Gastroesophageal sphincter (tissue), 4 donors: ENCODE measurements at regions not wholly inside any gene's neighbourhood (a gene's known extent, or its start where the extent isn't known, plus 50 kb on each side); places are given as distances from the start of the nearest gene placed in this dataset.
"Not testable (repeated sequence)": the region's sequence is repeated elsewhere in the genome, so short reads cannot be mapped to it uniquely, and the experiment has no call there.

Experiments
- ATAC-seq: fragments of 150-250 bp; one replicate; pipeline ENCODE4 v1.9.1; 2016; ENCODE audit warnings: mild to moderate bottlenecking, moderate library complexity
- H3K27ac ChIP-seq, 4 donors: fragments of 200-600 bp; sonication (generic) in 3 of 4; 1 replicate in 3 of 4; 2 replicates in 1 of 4; pipeline ENCODE4 v1.5.1; 2016 to 2019
- H3K27me3 ChIP-seq: fragments of 200-600 bp; sonication (generic); one replicate; pipeline ENCODE4 v1.5.1; 2019
- H3K36me3 ChIP-seq, 2 donors: fragments of 200-600 bp; sonication (generic); one replicate each; pipeline ENCODE4 v1.5.1; 2019; ENCODE audit warnings: control low read depth in 1 of 2
- H3K4me1 ChIP-seq, 3 donors: fragments of 200-600 bp; sonication (generic); 1 replicate in 2 of 3; 2 replicates in 1 of 3; pipeline ENCODE4 v1.5.1; 2016 to 2019; ENCODE audit warnings: control low read depth in 2 of 3
- H3K4me3 ChIP-seq, 2 donors: fragments of 200-600 bp; sonication (generic); one replicate each; pipeline ENCODE4 v1.5.1; 2019; ENCODE audit warnings: mild to moderate bottlenecking in 1 of 2, moderate library complexity in 1 of 2
- H3K9me3 ChIP-seq, 3 donors: fragments of 200-600 bp; sonication (generic); one replicate each; pipeline ENCODE4 v1.5.1; 2017 to 2019; ENCODE audit warnings: control low read depth in 2 of 3
- EP300 ChIP-seq: sonication (generic); formaldehyde crosslinking; IDR thresholded peaks from one replicate; pipeline ENCODE4 v1.6.1; 2017; ENCODE audit warnings: antibody characterized with exemption, mild to moderate bottlenecking
- POLR2A ChIP-seq, 2 donors: fragments of 450-650 bp; IDR thresholded peaks; one replicate each; pipeline ENCODE4 v1.6.1; 2017; ENCODE audit warnings: antibody characterized with exemption in 2 of 2, mild to moderate bottlenecking in 2 of 2, moderate library complexity in 1 of 2
- POLR2AphosphoS5 ChIP-seq: sonication (generic); formaldehyde crosslinking; IDR thresholded peaks from one replicate; pipeline ENCODE4 v1.6.1; 2017; ENCODE audit warnings: antibody characterized with exemption
- WGBS, 2 donors: methylation state at CpG; one replicate each; pipeline ENCODE4 v1.1.5; 2018; ENCODE audit warnings: low coverage in 1 of 2; 5-methylcytosine and 5-hydroxymethylcytosine counted together
- TF ChIP-seq, protein P1 (sequence below), 4 experiments: fragments of 200-600 bp in 2 of 4; fragments of 450-650 bp in 2 of 4; sonication (generic) in 1 of 4; IDR thresholded peaks; one replicate each; pipeline ENCODE4 v1.5.1; 2017 to 2019; ENCODE audit warnings: antibody characterized with exemption in 4 of 4, mild to moderate bottlenecking in 2 of 4, moderate library complexity in 2 of 4

DNA sequence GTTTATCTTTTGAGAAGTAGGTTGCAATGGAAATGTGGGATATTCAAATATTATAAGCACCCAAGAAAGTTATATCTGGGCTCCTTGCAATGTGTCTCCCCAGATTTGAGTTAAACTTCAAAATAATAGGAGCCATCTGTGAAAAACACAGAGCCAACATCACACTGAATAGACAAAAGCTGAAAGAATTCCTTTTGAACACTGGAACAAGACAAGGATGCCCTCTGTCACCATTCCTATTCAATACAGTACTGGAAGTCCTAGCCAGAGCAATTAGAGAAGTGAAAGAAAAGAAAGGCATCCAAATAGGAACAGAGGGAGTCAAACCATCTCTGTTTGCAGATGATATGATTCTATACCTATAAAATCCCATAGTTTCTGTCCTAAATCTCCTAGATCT is 114.3 kb upstream of the IL1RAPL1 start:
- Histone ChIP-seq H3K27ac (no peak overlapping the region), H3K9me3 (no peaks in the 10 kb centered on the region), H3K27me3 (no peaks in the 10 kb centered on the region), H3K4me3 (no peak overlapping the region), H3K4me1 (no peaks in the 10 kb centered on the region), H3K36me3 (no peaks in the 10 kb centered on the region)
- ATAC-seq: no peak
- TF ChIP-seq EP300 (no peak), POLR2A (IDR thresholded peaks at IDR 0.05) (no peak), POLR2AphosphoS5 (no peak)
- TF ChIP-seq, protein P1, sequence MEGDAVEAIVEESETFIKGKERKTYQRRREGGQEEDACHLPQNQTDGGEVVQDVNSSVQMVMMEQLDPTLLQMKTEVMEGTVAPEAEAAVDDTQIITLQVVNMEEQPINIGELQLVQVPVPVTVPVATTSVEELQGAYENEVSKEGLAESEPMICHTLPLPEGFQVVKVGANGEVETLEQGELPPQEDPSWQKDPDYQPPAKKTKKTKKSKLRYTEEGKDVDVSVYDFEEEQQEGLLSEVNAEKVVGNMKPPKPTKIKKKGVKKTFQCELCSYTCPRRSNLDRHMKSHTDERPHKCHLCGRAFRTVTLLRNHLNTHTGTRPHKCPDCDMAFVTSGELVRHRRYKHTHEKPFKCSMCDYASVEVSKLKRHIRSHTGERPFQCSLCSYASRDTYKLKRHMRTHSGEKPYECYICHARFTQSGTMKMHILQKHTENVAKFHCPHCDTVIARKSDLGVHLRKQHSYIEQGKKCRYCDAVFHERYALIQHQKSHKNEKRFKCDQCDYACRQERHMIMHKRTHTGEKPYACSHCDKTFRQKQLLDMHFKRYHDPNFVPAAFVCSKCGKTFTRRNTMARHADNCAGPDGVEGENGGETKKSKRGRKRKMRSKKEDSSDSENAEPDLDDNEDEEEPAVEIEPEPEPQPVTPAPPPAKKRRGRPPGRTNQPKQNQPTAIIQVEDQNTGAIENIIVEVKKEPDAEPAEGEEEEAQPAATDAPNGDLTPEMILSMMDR (IDR thresholded peaks at IDR 0.05): no peak

DNA sequence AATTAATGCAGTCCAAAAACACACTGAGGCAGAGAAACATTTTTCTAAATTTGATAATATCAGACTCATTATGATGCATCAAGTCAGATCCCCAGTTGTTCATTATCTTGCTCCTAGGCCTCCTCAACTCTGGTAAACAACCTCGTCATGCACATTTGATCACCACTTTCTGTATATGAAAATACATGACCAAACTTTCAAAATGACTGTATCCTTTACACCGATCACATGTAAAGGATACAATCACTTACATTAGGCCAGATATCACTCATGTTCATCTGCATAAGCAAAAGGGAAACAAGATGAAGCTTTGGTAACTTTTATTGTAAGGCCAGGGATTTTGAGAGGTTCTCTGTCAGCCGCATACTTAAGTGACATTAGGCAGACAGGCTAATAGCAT is 99.4 kb upstream of the IL1RAPL1 start:
- Histone ChIP-seq H3K4me1 (no peaks in the 10 kb centered on the region), H3K27me3 (no peaks in the 10 kb centered on the region), H3K4me3 (no peak overlapping the region), H3K36me3 (no peaks in the 10 kb centered on the region), H3K9me3 (no peaks in the 10 kb centered on the region), H3K27ac (no peak overlapping the region)
- TF ChIP-seq POLR2AphosphoS5 (no peak), EP300 (no peak)
- WGBS, 2 donors: 77 to 81% methylated on average over 2 to 3 of the region's 3 CpGs
- ATAC-seq: no peak

DNA sequence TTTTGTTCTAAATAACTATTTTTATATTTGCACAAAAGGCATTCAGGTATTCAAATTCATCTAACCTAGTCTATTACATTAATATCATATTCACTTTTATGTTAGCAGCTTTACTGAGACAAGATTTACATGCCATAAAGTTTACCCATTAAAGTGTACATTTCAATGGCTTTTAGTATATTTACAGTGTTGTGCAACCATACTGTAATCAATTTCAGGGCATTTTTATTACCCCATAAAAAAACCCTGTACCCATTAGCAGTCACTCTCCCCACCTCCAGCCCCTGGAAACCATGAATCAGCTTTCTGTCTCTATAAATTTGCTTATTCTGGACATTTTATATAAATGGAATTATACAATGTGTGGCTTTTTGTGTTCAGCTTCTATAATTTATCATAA is 95.9 kb upstream of the IL1RAPL1 start:
- H3K27me3 ChIP-seq: no peaks in the 10 kb centered on the region
- no peaks in the 10 kb centered on the region for H3K9me3 ChIP-seq
- H3K36me3 ChIP-seq: no peaks in the 10 kb centered on the region
- no peaks in the 10 kb centered on the region for H3K4me1 ChIP-seq
- H3K27ac ChIP-seq: no peak overlapping the region
- ATAC-seq: no peak
- H3K4me3 ChIP-seq: no peak overlapping the region
- no peak for TF ChIP-seq POLR2A (IDR thresholded peaks at IDR 0.05)
- TF ChIP-seq, protein P1 (IDR thresholded peaks at IDR 0.05): no peak
- no peak for TF ChIP-seq POLR2AphosphoS5
- no peak for TF ChIP-seq EP300

DNA sequence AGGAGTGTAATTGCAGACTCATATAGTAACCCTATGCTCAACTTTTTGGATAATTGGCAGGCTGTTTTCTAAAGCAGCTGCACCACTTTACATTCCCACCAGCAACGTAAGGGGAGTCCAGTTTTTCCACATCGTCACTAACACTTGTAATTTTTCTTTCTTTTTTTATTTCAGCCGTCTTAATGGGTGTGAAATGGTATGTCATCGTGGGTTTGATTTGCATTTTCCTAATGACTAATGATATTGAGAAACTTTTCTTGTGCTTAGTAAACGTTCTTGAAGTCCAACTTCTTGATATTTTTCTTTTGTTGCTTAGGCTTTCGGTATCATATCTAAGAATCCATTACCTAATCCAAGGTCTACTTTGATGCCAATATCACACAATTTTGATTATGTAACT is 95.3 kb upstream of the IL1RAPL1 start:
- no peak for TF ChIP-seq POLR2AphosphoS5
- no peak for TF ChIP-seq EP300
- no peak for TF ChIP-seq POLR2A (IDR thresholded peaks at IDR 0.05)
- TF ChIP-seq, protein P1 (IDR thresholded peaks at IDR 0.05): no peak

DNA sequence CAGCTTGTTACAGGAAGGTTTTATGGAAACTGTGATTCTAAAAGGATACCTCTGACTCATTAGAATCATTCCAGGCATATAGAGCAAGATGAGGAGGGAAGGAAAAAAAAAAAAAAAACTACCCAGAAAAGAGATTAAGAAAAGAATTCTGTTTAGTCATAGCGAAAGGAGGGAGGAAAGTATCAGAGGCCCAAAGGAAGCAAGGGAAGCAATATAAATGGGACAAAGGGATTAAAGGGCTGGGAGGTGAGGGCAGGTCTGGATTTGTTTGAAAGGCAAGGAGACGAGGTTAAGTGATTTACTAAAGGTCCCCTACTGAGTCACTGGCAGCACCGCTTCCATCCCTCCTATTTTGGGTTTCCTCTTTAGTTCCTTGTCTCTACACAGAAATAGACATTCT is 88.6 kb upstream of the IL1RAPL1 start:
- H3K4me3 ChIP-seq: no peak overlapping the region
- H3K27me3 ChIP-seq: no peaks in the 10 kb centered on the region
- ATAC-seq: no peak
- H3K9me3 ChIP-seq: no peaks in the 10 kb centered on the region
- H3K4me1 ChIP-seq: no peaks in the 10 kb centered on the region
- 23 to 25% methylated on average over 3 of the region's 3 CpGs for WGBS, 2 donors
- TF ChIP-seq POLR2AphosphoS5 (peak; percentile 48), POLR2A (IDR thresholded peaks at IDR 0.05) (no peak), EP300 (no peak)
- TF ChIP-seq, protein P1 (IDR thresholded peaks at IDR 0.05): no peak
- H3K27ac ChIP-seq: no peak overlapping the region
- no peaks in the 10 kb centered on the region for H3K36me3 ChIP-seq

More for the DNA sequence above, 95.3 kb upstream of the IL1RAPL1 start:
- no peaks in the 10 kb centered on the region for H3K27me3 ChIP-seq
- H3K4me3 ChIP-seq: no peak overlapping the region
- no peak for ATAC-seq
- H3K4me1 ChIP-seq: no peaks in the 10 kb centered on the region
- H3K9me3 ChIP-seq: no peaks in the 10 kb centered on the region
- H3K27ac ChIP-seq: no peak overlapping the region
- 34 to 67% methylated on average over 6 of the region's 6 CpGs for WGBS, 2 donors
- H3K36me3 ChIP-seq: no peaks in the 10 kb centered on the region

DNA sequence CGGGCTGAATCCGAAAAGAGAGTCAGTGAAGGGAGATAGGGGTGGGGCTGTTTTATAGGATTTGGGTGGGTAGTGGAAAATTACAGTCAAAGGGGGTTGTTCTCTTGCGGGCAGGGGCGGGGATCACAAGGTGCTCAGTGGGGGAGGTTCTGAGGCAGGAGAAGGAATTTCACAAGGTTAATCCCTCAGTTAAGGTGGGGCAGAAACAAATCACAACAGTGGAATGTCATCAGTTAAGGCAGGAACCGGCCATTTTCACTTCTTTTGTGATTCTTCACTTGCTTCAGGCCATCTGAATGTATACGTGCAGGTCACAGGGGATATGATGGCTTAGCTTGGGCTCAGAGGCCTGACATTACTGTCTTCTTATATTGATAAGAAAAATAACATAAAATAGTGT is 84.6 kb upstream of the IL1RAPL1 start:
- not testable (repeated sequence) for H3K4me1 ChIP-seq, ATAC-seq, H3K27ac ChIP-seq, H3K27me3 ChIP-seq, H3K36me3 ChIP-seq, H3K9me3 ChIP-seq, H3K4me3 ChIP-seq
- 73 to 100% methylated on average over 1 to 2 of the region's 6 CpGs for WGBS, 2 donors

DNA sequence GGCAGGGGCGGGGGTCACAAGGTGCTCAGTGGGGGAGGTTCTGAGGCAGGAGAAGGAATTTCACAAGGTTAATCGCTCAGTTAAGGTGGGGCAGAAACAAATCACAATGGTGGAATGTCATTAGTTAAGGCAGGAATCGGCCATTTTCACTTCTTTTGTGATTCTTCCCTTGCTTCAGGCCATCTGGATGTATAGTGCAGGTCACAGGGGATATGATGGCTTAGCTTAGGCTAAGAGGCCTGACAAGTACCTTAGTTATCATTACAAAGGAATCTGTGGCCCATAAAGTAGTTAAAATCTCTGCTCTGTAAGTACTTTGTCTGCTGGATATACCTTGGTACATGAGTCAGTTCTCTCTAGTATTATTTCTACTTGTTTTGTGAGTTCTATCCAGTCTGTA is 79.6 kb upstream of the IL1RAPL1 start:
- H3K36me3 ChIP-seq, H3K4me1 ChIP-seq, H3K27me3 ChIP-seq, H3K27ac ChIP-seq, ATAC-seq, H3K4me3 ChIP-seq, H3K9me3 ChIP-seq: not testable (repeated sequence)
- 76 to 100% methylated on average over 1 to 2 of the region's 3 CpGs for WGBS, 2 donors
